ENCODE measurements at regions not wholly inside any gene's neighbourhood (a gene's known extent, or its start where the extent isn't known, plus 50 kb on each side); places are given as distances from the start of the nearest gene placed in this dataset.

DNA sequence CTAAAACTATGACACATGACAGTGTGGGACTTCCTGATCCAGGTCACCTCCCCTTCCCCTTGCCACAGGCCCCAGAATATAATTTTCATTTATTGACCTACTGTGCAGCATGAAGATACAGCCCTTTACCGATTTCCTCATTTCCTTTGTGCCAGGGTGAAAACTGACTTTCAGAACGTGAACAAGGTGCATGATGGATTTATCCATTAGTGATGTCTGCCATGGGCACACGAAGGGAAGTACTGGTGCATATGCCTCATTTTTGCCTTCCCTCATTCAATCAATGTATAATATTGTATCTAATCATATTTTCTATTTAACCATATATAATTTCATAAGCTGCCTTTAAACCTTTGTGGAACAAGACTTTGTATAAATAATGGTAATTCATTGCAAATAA is 144.4 kb upstream of the WNT4 start:
- H3K27ac Mint-ChIP-seq, result no peak overlapping the region
- Histone ChIP-seq H3K9me2 (ENCODE audit: insufficient read depth) (no peaks in the 10 kb centered on the region), H3K4me2 (no peak overlapping the region), H3K4me3 (no peak overlapping the region), H3K27ac (ENCODE audit: low read depth) (no peak overlapping the region), H3K27me3 (ENCODE audit: insufficient read depth) (no peaks in the 10 kb centered on the region), H3F3A (replicated peaks; ENCODE audit: low read depth) (no peaks in the 10 kb centered on the region), H2AFZ (no peak overlapping the region), H4K20me1 (replicated peaks; ENCODE audit: insufficient read depth) (no peaks in the 10 kb centered on the region), H3K36me3 (ENCODE audit: insufficient read depth) (no peaks in the 10 kb centered on the region), H3K4me1 (ENCODE audit: insufficient read depth) (no peaks in the 10 kb centered on the region; the same call in 1 of the 2 replicates), H3K79me2 (replicated peaks; ENCODE audit: insufficient read depth) (no peaks in the 10 kb centered on the region)
- no peak overlapping the region for H3K4me3 Mint-ChIP-seq
- H3K9me3 Mint-ChIP-seq, result no peaks in the 10 kb centered on the region
- H3K4me1 Mint-ChIP-seq, result peaks cover 3% of the 10 kb centered on the region; the same call in 2 of the 3 replicates
- no peak for ATAC-seq
- DNase-seq (ENCODE audit: low spot score), result no peak
- no peaks in the 10 kb centered on the region; the same call in 2 of the 3 replicates for H3K36me3 Mint-ChIP-seq (ENCODE audit: low read depth)
- H3K27me3 Mint-ChIP-seq (ENCODE audit: insufficient read depth, low read depth, poor library complexity), result peaks cover 9% of the 10 kb centered on the region
- TF ChIP-seq EZH2 (IDR thresholded peaks at IDR 0.05; ENCODE audit: low read depth, unreplicated experiment), result no peak

DNA sequence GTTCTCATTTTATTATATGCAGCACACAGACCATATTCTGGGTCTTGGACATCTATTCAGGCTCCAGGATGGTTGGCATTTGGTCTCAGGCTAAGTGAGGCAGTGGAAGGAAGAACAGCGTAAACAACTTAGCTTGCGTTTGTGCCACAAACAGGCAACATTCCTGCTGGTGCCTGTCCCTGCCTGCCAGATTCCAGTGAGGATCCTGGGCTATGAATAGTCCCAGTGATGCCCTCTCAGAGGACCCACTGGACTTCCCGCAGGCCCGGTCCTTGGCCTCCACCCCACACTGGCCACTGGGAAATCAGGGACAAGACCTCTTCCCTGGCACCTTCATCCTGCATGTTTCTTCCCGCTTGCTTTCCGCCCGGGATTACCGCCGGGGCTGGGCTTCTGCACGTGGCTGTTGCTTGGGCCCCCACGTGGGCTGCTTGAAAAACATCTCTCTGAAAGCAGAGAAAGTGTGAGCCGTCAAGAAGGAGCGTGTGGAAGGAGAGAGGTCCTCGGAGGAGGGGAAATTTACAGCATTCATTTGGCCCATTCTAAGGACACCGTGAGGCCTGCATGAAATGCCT is 145.1 kb upstream of the WNT4 start:
- Mint-ChIP-seq H3K4me3 (no peak overlapping the region), H3K27ac (no peak overlapping the region), H3K36me3 (ENCODE audit: low read depth) (no peaks in the 10 kb centered on the region; the same call in 2 of the 3 replicates), H3K4me1 (peaks cover 3% of the 10 kb centered on the region; the same call in 2 of the 3 replicates), H3K27me3 (ENCODE audit: insufficient read depth, low read depth, poor library complexity) (peaks cover 7% of the 10 kb centered on the region), H3K9me3 (no peaks in the 10 kb centered on the region)
- Histone ChIP-seq H3K27ac (ENCODE audit: low read depth) (no peak overlapping the region), H4K20me1 (replicated peaks; ENCODE audit: insufficient read depth) (no peaks in the 10 kb centered on the region), H2AFZ (peak overlapping the region; percentile 97), H3F3A (replicated peaks; ENCODE audit: low read depth) (no peaks in the 10 kb centered on the region), H3K4me3 (no peak overlapping the region), H3K36me3 (ENCODE audit: insufficient read depth) (no peaks in the 10 kb centered on the region), H3K79me2 (replicated peaks; ENCODE audit: insufficient read depth) (no peaks in the 10 kb centered on the region), H3K9me2 (ENCODE audit: insufficient read depth) (no peaks in the 10 kb centered on the region), H3K4me1 (ENCODE audit: insufficient read depth) (no peaks in the 10 kb centered on the region; the same call in 1 of the 2 replicates), H3K27me3 (ENCODE audit: insufficient read depth) (no peaks in the 10 kb centered on the region), H3K4me2 (no peak overlapping the region)
- TF ChIP-seq CREB1 (CRISPR knock-in tag; IDR thresholded peaks at IDR 0.05; ENCODE audit: low read depth), result no peak
- ATAC-seq, result peak; percentile 60
- no peak for DNase-seq (ENCODE audit: low spot score)

GRCh38 chr1:22288593-22289241 is 145.8 kb upstream of the WNT4 start:
- peak overlapping the region; percentile 97; the same call in 1 of the 2 replicates for H2AFZ ChIP-seq
- no peaks in the 10 kb centered on the region for H3K79me2 ChIP-seq (replicated peaks; ENCODE audit: insufficient read depth)
- Mint-ChIP-seq H3K36me3 (ENCODE audit: low read depth) (no peaks in the 10 kb centered on the region; the same call in 2 of the 3 replicates), H3K9me3 (no peaks in the 10 kb centered on the region), H3K27ac (no peak overlapping the region), H3K27me3 (ENCODE audit: insufficient read depth, low read depth, poor library complexity) (peaks cover 4% of the 10 kb centered on the region), H3K4me1 (peaks cover 3% of the 10 kb centered on the region; the same call in 2 of the 3 replicates), H3K4me3 (no peak overlapping the region)
- no peaks in the 10 kb centered on the region for H3K27me3 ChIP-seq (ENCODE audit: insufficient read depth)
- H3K9me2 ChIP-seq (ENCODE audit: insufficient read depth), result no peaks in the 10 kb centered on the region
- H3K36me3 ChIP-seq (ENCODE audit: insufficient read depth), result no peaks in the 10 kb centered on the region
- H3K27ac ChIP-seq (ENCODE audit: low read depth), result no peak overlapping the region
- DNase-seq (ENCODE audit: low spot score), result no peak
- H3K4me1 ChIP-seq (ENCODE audit: insufficient read depth), result no peaks in the 10 kb centered on the region; the same call in 1 of the 2 replicates
- no peak overlapping the region for H3K4me2 ChIP-seq
- TF ChIP-seq JUNB (IDR thresholded peaks at IDR 0.05; ENCODE audit: unreplicated experiment) (no peak), CREB1 (CRISPR knock-in tag; IDR thresholded peaks at IDR 0.05; ENCODE audit: low read depth) (no peak)
- no peaks in the 10 kb centered on the region for H4K20me1 ChIP-seq (replicated peaks; ENCODE audit: insufficient read depth)
- no peak overlapping the region for H3K4me3 ChIP-seq
- H3F3A ChIP-seq (replicated peaks; ENCODE audit: low read depth), result no peaks in the 10 kb centered on the region
- no peak for ATAC-seq
